ENCODE measurements at regions not wholly inside any gene's neighbourhood (a gene's known extent, or its start where the extent isn't known, plus 50 kb on each side); places are given as distances from the start of the nearest gene placed in this dataset.

- DNase-seq (ENCODE audit: low read depth): no peak
Measured at GRCh38 chr2:104321116-104321795, 532.7 kb upstream of the POU3F3 start.

GRCh38 chr2:104321796-104322349 lies 532.0 kb upstream of the POU3F3 start:
- no peak for DNase-seq (ENCODE audit: low read depth)

GRCh38 chr2:104332731-104333130 lies 521.2 kb upstream of the POU3F3 start:
- no peak for DNase-seq (ENCODE audit: low read depth)

- DNase-seq (ENCODE audit: low read depth): no peak
Measured at GRCh38 chr2:104337869-104338268, 516.0 kb upstream of the POU3F3 start.

- DNase-seq (ENCODE audit: low read depth): no peak
Measured at GRCh38 chr2:104340162-104340561, 513.8 kb upstream of the POU3F3 start.

GRCh38 chr2:104340879-104341828 lies 512.8 kb upstream of the POU3F3 start:
- DNase-seq (ENCODE audit: low read depth): no peak

- no peak for DNase-seq (ENCODE audit: low read depth)
Measured at GRCh38 chr2:104344306-104344705, 509.6 kb upstream of the POU3F3 start.

- no peak for DNase-seq (ENCODE audit: low read depth)
Measured at GRCh38 chr2:104344985-104345384, 508.9 kb upstream of the POU3F3 start.

- DNase-seq (ENCODE audit: low read depth): no peak
Measured at GRCh38 chr2:104358122-104358521, 495.8 kb upstream of the POU3F3 start.

GRCh38 chr2:104361414-104361813 lies 492.5 kb upstream of the POU3F3 start:
- no peak for DNase-seq (ENCODE audit: low read depth)

GRCh38 chr2:104368089-104368488 lies 485.8 kb upstream of the POU3F3 start:
- DNase-seq (ENCODE audit: low read depth): no peak

GRCh38 chr2:104371087-104371781 lies 482.7 kb upstream of the POU3F3 start:
- DNase-seq (ENCODE audit: low read depth): no peak

GRCh38 chr2:104375206-104375605 lies 478.7 kb upstream of the POU3F3 start:
- DNase-seq (ENCODE audit: low read depth): no peak

- no peak for DNase-seq (ENCODE audit: low read depth)
Measured at GRCh38 chr2:104378853-104379374, 475.0 kb upstream of the POU3F3 start.

- DNase-seq (ENCODE audit: low read depth): no peak
Measured at GRCh38 chr2:104384961-104385360, 469.0 kb upstream of the POU3F3 start.

- DNase-seq (ENCODE audit: low read depth): no peak
Measured at GRCh38 chr2:104385743-104386142, 468.2 kb upstream of the POU3F3 start.

GRCh38 chr2:104388296-104388695 lies 465.6 kb upstream of the POU3F3 start:
- DNase-seq (ENCODE audit: low read depth): no peak

- DNase-seq (ENCODE audit: low read depth): no peak
Measured at GRCh38 chr2:104402825-104403224, 451.1 kb upstream of the POU3F3 start.

GRCh38 chr2:104404526-104404925 lies 449.4 kb upstream of the POU3F3 start:
- no peak for DNase-seq (ENCODE audit: low read depth)

GRCh38 chr2:104405623-104406022 lies 448.3 kb upstream of the POU3F3 start:
- DNase-seq (ENCODE audit: low read depth): no peak

- no peak for DNase-seq (ENCODE audit: low read depth)
Measured at GRCh38 chr2:104406261-104406726, 447.6 kb upstream of the POU3F3 start.

GRCh38 chr2:104407641-104408040 lies 446.3 kb upstream of the POU3F3 start:
- no peak for DNase-seq (ENCODE audit: low read depth)

Data from GM04503 (cell line).